Endometrial microvascular endothelial cells (primary cell): ENCODE measurements at regions not wholly inside any gene's neighbourhood (a gene's known extent, or its start where the extent isn't known, plus 50 kb on each side); places are given as distances from the start of the nearest gene placed in this dataset.

Experiments
- in situ Hi-C: cut with HindIII; loops from 2 replicates; pipeline ENCODE4 v1.10.0; 2017; ENCODE audit warnings: low sequenced_read_pairs, low pct_unique_long_range_greater_than_20kb; ENCODE audit errors: inconsistent ontology term

DNA sequence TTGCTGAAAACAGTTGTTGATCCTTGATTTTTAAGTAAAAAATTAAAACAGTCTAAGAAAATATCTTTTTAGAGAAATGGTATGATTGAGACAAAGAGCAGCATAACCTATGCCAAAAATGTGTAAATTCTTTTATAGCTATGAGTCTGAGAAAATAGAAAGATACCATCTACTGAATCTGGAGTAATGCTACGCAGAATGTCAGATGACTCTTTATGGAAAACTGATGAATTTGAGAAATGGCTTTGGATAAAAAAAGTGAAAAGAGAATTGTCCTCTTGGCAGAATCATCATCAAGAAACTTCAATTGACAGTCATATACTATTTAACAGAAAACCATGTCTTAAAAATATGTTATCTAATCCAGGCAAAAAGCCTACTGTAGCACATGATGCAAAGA, 183.1 kb downstream of the FAT4 start:
- in situ Hi-C loops = no loop called here

DNA sequence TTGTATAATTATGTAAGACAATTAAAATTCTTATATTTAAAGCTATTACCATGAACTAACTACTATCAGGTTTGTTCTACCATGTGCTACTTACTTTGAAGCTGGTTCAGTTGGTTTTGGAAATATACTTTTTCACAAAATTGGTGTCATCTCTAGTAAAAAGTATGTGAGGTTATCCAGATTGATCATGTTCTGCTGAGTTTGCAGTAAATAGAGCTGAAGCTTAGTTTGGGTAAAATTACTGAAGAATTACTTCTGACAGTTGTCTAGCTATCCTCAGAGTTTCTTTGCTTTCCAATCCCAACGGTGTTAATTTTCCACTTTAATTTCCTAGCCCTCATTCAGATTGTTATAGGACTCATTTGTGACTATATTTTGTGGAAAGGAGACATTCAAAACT, 184.2 kb downstream of the FAT4 start:
- in situ Hi-C loops = no loop called here

DNA sequence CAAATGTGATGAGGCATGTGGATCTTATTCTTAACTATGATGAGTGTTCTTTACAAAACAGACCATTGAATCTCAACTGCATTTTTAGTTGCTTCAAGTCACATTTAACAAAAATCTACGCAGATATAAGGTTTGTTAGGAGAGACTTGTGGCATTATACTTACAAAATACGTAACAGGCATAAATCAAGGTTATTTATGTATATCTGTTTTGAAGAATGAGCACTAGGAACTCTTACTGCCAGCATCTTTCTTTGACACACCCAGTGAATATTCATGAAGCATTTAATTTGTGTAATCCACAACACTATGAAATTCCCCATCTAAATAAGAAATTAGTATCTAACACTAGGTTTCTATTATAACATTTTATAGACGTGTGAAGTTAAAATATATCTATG, 186.3 kb downstream of the FAT4 start:
- in situ Hi-C loops = no loop called here

DNA sequence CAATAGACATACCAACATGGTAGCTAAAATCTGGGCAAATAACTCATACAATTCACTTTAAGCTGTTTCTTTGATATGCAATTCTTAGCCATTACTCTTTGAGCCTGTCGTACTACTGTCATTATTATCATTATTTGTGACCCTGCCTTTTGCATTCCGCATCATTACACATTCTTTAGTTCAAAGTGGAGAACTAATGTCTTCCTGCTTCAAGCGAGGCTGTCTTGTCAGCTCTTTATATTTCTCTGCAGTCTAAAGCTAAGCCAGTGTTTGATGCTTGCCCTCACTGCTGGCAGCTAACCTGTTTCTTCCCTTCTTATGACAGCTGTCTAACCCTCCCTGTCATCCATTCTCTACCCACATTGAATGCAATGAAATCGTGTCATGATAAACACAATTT, 186.8 kb downstream of the FAT4 start:
- in situ Hi-C loops = no loop called here

DNA sequence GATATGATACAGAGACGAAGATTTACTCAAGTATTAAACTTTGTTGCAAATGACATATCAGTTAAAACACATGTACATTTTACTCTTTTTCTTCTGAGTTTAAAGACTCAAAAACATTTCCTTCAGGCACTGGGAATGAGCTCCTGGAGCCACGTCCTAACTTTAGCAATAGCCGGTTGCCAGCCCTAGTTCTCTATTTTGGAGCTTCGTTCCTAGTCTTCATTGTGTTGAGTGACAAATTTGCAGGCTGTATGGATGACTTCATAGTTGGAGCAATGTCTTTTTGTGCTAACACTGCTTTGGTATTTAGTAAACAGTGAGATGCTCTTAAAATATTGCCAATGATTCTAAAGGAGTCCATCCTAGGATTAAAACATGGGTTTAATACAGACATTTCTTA, 190.9 kb downstream of the FAT4 start:
- in situ Hi-C loops = no loop called here

DNA sequence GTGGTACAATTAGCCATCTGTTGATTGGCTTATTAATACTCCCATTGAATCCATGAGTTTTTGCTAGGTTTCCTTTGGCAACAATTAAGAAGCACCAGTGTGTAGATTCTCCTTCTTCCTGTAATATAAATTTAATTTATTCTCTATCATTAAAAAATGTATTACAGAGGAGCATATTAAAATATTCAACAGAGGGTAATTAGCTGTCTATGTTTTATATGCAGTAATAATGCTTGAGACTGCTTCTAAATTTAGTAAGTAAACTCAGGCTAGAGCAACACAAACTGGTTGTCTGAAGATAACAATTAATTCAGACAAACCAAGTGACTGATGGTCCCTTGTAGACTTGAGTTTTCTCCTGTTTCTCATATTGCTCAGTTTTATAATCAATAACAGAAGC, 192.4 kb downstream of the FAT4 start:
- in situ Hi-C loops = no loop called here

DNA sequence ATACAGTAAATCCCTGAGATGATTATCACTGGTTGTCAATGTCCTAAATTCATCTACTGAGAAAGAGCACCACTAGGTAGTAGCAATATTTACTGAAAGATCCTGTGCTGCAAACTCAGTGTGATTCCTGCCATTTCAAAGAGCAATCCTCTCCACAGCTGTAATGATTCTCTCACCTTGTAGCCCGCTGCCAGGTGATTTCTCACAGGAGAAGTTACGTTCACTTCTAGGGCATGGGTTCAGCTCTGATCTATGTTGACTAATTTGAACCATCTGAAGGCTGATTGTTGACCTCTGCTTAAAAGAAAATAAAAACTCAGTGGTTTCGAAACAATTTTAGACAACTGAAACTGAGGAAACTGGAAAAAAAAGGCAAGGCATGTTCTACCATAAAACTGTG, 197.0 kb downstream of the FAT4 start:
- in situ Hi-C loops = no loop called here

DNA sequence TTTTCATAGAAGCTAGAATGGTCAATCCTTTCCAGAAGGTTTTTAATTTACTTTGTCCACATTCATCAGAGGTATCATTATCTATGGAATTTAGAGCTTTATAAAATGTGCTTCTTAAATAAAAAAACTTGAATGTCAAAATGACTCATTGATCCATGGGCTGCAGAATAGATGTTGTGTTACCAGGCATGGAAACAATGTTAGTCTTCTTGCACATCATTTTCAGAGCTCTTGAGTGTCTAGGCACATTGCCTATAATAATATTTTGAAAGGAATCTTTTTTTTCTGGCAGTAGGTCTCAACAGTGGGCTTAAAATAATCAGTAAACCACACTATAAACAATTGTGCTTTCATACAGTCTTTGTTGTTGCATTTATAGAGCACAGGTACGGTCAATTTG, 200.3 kb downstream of the FAT4 start:
- in situ Hi-C loops = no loop called here

DNA sequence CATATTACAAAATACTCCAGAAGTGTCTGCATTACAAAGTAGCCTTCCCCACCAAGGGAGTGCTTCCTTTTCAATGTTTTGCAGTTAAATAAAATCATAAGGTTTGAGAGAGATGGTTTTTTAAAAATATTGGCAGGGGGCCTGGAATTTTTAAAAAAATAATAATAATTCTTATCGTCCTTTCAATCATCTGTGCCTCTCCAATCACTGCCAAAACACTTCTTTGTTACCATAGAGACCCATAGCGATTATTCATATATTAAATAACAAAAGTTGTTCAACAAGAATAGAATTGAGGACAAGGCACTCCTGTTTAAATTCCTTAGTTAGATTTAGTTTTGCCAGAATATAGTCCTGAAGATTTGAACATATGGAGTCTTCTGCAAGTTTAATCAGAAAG, 203.1 kb downstream of the FAT4 start:
- in situ Hi-C loops = no loop called here

DNA sequence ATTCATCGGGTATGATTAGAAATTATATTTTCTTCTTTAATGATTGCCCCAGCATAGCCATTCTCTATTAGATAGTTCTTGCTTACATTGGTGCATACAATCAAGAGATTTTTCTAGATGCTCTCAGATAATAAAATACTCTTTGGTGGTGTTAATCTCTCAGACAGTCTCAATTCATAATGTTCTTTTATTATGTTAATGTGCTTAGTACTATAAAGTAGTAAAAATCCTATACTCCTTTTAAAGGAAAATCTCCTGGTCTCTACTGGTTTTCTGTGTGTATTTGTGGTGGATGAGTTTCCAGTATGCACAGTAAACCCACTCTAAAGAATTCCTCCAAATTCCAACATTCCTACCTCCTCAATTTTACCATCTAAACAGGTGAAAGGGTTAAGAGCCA, 203.5 kb downstream of the FAT4 start:
- in situ Hi-C loops = no loop called here

DNA sequence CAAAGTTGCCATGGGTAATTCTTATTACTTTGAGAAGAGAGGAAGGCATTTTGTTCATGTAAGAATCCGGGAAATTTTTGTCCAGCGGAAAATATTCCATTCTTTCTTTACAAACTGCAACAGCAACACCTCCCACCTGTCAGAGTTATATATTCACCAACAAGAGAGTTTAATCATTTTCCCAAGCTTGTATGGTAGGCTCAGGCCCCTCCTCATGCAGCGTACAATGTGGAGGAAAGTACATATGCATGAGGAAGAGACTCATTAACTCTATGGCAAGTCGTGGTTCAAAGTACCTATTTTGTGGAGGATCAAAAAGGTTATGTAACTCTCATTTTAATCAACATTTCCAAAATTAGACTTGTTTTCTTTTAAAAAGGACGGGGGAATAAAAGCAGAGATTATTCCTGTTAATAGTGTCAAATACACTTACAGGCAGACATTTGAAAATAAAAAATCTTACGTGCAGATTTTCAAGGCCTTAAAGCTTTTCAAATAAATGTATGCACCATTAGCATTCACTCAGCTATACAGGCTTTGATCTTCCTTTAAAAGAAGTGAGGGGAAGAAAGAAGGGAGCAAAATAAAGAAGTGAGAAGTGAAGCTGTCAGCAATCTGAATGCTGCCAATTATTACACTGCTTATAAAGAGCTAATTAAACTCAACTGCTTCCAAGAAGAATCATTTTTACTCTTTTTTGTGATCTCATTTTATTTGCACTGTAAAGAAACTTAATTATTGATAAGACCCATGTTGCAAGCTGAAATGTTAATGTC, 204.8 kb downstream of the FAT4 start:
- in situ Hi-C loops = no loop called here

DNA sequence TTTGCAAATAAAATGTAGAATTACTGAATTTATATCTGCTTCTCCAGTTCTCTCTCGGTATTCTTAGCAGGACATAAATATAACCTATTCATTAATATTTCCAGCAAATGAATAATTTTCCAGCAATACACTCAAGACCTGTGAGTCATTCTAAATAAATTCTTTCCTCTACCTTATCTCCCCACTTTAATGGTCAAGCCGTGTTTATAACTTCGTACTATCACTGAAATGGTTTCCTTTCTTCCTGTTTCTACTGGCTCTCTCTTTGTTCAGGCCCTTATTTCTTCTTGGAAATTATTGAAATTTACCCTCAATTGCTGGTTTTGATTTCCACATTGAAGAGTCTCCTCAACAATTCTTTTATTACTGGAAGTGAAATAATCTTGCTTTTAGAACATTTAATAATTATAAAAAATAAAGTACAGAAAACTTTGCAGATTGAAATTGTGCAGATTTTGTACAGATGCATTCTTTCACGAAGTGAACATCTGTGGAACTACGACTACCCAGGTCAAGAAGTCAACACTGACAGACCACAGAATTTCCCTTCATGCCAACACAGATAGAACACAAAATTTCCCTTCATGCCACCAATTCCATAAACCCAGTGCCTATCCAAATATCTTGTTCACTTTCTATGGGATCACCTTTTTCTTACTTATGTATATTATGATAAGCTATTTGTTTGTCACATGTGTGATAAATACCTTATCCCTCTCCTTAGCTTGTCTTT, 205.7 kb downstream of the FAT4 start:
- in situ Hi-C loops = no loop called here

DNA sequence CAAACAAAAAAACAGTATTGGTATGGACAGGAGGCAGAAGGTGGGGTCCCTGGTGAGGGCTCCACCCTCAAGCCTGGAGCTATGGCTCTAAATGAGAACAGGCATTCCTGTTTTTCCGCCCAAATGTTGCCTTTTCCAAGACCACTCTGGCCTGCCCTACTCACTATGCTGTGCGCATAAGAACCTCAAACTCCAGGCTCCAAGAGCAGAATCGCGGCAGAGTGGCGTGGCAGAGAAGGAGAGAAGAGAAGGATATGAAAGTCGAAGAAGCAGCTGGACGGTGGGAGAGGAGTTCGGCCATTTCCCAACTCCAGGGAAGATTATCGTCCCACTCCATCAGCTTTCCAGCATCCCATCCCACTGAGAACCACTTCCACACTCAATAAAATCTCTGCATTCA, 207.8 kb downstream of the FAT4 start:
- in situ Hi-C loops = no loop called here

DNA sequence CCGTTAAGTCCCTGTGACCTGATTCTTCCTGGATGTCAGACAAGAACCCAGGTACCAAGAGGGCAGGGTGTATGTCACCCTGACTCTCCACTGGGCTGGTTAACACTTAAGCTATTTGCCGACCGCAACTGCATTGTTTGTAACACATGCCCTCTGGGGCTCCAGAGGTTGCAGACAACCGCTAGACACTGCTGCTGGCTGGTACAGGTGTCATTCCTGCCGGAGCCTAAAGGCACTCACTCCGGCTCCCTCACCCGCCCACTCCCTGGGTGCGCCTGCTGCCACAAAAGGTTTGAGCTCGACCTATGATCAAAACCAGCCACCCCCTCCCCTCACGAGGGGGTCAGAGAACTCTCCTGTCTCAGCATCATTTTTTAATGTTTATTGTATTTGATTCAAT, 208.2 kb downstream of the FAT4 start:
- in situ Hi-C loops = no loop called here

DNA sequence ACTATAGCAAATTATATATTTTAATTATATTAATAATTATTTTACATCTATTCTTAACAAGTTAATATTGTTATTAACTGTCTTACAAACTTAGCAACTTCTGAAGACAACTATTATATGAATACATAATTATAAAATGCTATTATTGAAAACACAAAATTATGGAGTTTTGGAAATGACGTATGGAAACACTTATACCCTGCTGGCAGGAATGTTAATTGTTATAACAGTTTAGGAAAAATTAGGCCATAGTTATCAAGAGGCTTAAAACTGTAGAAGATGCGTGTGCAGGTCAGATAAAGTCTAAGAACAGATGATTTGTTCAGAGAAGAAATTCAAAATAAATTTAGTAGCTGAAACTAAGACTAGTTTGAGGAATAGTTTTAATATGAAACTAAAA, 211.7 kb downstream of the FAT4 start:
- in situ Hi-C loops = no loop called here

DNA sequence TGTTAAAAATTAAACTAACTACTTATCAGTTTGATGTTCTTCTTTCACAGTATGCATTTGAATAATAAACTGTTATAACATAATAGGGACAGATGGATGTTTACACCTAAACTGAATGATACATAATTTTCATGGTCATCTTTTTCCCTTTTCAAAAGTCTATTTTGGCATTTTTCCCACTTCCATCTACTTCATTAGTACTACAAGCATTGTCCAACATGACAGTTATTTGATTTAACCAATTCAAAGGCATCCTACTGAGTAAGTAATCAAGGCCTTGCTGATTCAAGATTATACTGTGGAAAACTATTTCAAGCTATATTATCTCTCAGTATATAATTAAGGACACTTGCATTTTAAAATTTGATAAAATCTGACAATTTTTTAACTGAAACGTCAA, 212.9 kb downstream of the FAT4 start:
- in situ Hi-C loops = no loop called here

DNA sequence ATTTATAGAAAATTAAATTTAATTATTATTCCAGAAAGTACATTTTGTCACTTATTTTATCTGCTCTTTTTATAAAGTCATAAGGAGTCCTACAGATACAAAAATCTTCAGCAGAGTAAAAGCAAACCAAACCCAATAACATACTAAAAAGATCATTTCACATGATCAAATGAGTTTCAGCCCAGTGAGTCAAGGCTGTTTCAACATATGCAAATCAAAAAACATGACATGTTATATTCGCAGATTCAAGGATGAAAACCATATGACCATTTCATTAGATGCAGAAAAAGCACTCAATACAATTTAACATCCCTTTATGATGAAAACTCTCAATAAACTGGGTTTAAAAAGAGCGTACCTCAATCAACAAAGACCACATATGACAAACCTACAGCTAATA, 214.3 kb downstream of the FAT4 start:
- in situ Hi-C loops = no loop called here

DNA sequence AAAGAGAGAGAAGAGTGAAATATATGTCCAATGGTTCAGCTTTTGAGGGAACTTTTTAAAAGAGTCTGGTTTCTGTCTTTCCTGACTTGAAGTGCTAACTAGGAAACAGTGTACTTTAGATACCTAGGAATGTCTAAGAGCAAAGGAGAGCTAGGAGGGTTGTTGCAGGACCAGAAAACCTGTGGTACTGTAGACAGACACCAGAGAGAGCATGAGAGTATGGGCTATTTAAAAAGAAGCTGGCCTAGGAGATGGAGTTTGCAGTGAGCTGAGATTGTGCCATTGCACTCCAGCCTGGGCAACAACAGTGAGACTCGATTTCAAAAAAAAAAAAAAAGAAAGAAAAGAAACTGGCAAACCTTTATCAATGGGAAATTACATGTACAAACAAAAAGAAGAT, 223.9 kb downstream of the FAT4 start:
- in situ Hi-C loops = no loop called here

DNA sequence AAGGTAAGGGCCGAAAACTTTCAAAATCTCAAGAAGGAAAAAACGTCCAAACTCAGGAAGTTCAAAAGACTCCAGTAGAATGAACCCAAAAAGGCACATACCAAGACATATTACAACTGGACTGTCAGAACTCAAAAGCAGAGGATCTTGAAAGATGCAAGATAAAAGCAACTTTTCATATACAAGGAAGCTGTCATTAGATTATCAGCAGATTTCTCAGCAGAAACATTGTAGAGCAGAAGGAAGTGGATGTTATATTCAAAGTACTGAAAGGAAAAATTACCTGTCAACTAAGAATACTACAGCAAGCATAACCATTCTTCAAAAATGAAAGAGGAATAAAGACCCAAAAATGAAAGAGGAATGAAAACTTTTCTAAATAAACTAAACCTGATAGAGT, 224.9 kb downstream of the FAT4 start:
- in situ Hi-C loops = no loop called here

DNA sequence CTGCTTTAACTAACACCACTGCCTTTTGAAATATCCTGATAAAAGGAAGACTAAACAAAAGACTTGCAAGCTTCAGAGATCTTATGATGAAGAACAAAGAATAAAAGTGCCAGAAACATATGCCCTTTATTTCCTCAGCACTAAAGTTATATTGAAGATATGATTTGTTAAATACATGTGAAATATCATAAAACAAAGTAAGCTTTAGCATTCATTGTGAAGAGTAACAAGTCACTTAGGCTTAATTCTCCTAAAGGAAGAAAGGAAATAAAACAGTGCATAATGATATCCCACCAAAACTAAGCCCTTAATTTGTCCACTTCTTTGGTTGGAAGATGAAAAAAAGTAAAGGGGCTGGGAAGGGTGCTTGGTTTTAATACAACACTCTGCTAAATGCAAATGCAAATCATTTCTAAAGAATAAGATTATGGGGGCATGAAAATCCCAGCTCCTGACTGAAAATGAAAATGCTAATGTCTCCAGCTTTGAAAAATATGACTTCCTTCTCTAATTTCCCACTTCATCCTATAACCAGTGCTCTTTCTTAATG, 227.2 kb downstream of the FAT4 start:
- in situ Hi-C loops = no loop called here
